RKO (cell line): ENCODE measurements at regions not wholly inside any gene's neighbourhood (a gene's known extent, or its start where the extent isn't known, plus 50 kb on each side); places are given as distances from the start of the nearest gene placed in this dataset.
A peak's percentile ranks its signal among the peaks of the same experiment; 100 is the strongest.

Source experiments
- DNase-seq: peaks from one replicate; pipeline ENCODE4 v3.0.0-alpha.2; 2016; ENCODE audit warnings: low spot score

GRCh38 chr6:148249160-148249559 lies 93.5 kb upstream of the SASH1 start:
- DNase-seq, result no peak

GRCh38 chr6:148249679-148250375 lies 92.8 kb upstream of the SASH1 start:
- DNase-seq, result no peak

- peak; percentile 41 for DNase-seq
These were observed 91.5 kb upstream of the SASH1 start for GRCh38 chr6:148250975-148251685.

GRCh38 chr6:148251891-148252290 lies 90.7 kb upstream of the SASH1 start:
- no peak for DNase-seq

GRCh38 chr6:148257810-148258209 lies 84.8 kb upstream of the SASH1 start:
- DNase-seq, result no peak

- no peak for DNase-seq
These were observed 83.8 kb upstream of the SASH1 start for GRCh38 chr6:148258868-148259267.

- DNase-seq, result no peak
These were observed 81.2 kb upstream of the SASH1 start for GRCh38 chr6:148261470-148261869.

- no peak for DNase-seq
These were observed 79.6 kb upstream of the SASH1 start for GRCh38 chr6:148263010-148263409.

GRCh38 chr6:148263961-148264360 lies 78.7 kb upstream of the SASH1 start:
- DNase-seq, result no peak

- no peak for DNase-seq
These were observed 77.6 kb upstream of the SASH1 start for GRCh38 chr6:148265054-148265453.

- no peak for DNase-seq
These were observed 73.3 kb upstream of the SASH1 start for GRCh38 chr6:148269386-148269785.

GRCh38 chr6:148271711-148272439 lies 70.8 kb upstream of the SASH1 start:
- peak; percentile 41 for DNase-seq

- no peak for DNase-seq
These were observed 70.0 kb upstream of the SASH1 start for GRCh38 chr6:148272597-148272996.

GRCh38 chr6:148273962-148274752 lies 68.5 kb upstream of the SASH1 start:
- DNase-seq, result no peak

- DNase-seq, result no peak
These were observed 67.8 kb upstream of the SASH1 start for GRCh38 chr6:148274809-148275208.

- no peak for DNase-seq
These were observed 57.4 kb upstream of the SASH1 start for GRCh38 chr6:148285205-148285604.

- DNase-seq, result no peak
These were observed 56.1 kb upstream of the SASH1 start for GRCh38 chr6:148286563-148286962.

GRCh38 chr6:148287623-148288333 lies 54.9 kb upstream of the SASH1 start:
- DNase-seq, result no peak

GRCh38 chr6:148288541-148288940 lies 54.1 kb upstream of the SASH1 start:
- no peak for DNase-seq

GRCh38 chr6:148289153-148289552 lies 53.5 kb upstream of the SASH1 start:
- DNase-seq, result no peak

GRCh38 chr6:148291876-148292275 lies 50.8 kb upstream of the SASH1 start:
- DNase-seq, result no peak
